Astrocyte (in vitro differentiated cells and primary cell): ENCODE measurements at regions not wholly inside any gene's neighbourhood (a gene's known extent, or its start where the extent isn't known, plus 50 kb on each side); places are given as distances from the start of the nearest gene placed in this dataset.

Source experiments
- DNase-seq: peaks from one replicate; pipeline ENCODE4 v3.0.0-alpha.2; 2010; ENCODE audit warnings: low read depth
- FAIRE-seq: peaks from 2 replicates; lab custom pipeline; 2011; peaks lifted over from hg19 to GRCh38; lab: Jason Lieb, UNC
- H2AFZ ChIP-seq: 2 replicates; pipeline ENCODE4 v1.6.0; 2012; ENCODE audit warnings: low read depth, low read length, inconsistent platforms
- H3K27ac ChIP-seq: 2 replicates; pipeline ENCODE4 v1.5.1; 2011; ENCODE audit warnings: low read depth, low read length, inconsistent platforms
- H3K27me3 ChIP-seq: 2 replicates; pipeline ENCODE4 v1.6.0; 2011; ENCODE audit warnings: low read length, inconsistent platforms; ENCODE audit not compliant: insufficient read depth
- H3K36me3 ChIP-seq: 2 replicates; pipeline ENCODE4 v1.5.1; 2011; ENCODE audit warnings: low read length, inconsistent platforms; ENCODE audit not compliant: insufficient read depth
- H3K4me1 ChIP-seq: 2 replicates; pipeline ENCODE4 v1.5.1; 2011; ENCODE audit warnings: low read length, inconsistent platforms; ENCODE audit not compliant: insufficient read depth
- H3K4me2 ChIP-seq: 2 replicates; pipeline ENCODE4 v1.6.0; 2012; ENCODE audit warnings: low read length, inconsistent platforms
- H3K4me3 ChIP-seq: 2 replicates; pipeline ENCODE4 v1.5.1; 2011; ENCODE audit warnings: low read depth, mild to moderate bottlenecking, low read length, inconsistent platforms; ENCODE audit not compliant: insufficient read depth
- H3K79me2 ChIP-seq: 2 replicates; pipeline ENCODE4 v1.6.0; 2012; ENCODE audit warnings: mild to moderate bottlenecking, low read length, inconsistent platforms; ENCODE audit not compliant: insufficient read depth
- H3K9ac ChIP-seq: 2 replicates; pipeline ENCODE4 v1.6.0; 2012; ENCODE audit warnings: mild to moderate bottlenecking, low read length, inconsistent platforms
- H3K9me3 ChIP-seq: 2 replicates; pipeline ENCODE4 v1.5.1; 2012; ENCODE audit warnings: low read depth, mild to moderate bottlenecking, low read length, inconsistent platforms; ENCODE audit not compliant: insufficient read depth
- H4K20me1 ChIP-seq: 2 replicates; pipeline ENCODE4 v1.6.0; 2012; ENCODE audit warnings: low read length, inconsistent platforms; ENCODE audit not compliant: insufficient read depth
- H3K27ac Mint-ChIP-seq: one replicate; pipeline ENCODE4 v1.8.0; 2021; ENCODE audit warnings: mild to moderate bottlenecking, mixed read lengths; ENCODE audit not compliant: unreplicated experiment
- H3K27me3 Mint-ChIP-seq: one replicate; pipeline ENCODE4 v1.8.0; 2021; ENCODE audit warnings: low read depth, mixed read lengths; ENCODE audit not compliant: unreplicated experiment
- H3K36me3 Mint-ChIP-seq: one replicate; pipeline ENCODE4 v1.8.0; 2021; ENCODE audit warnings: low read depth, mixed read lengths; ENCODE audit not compliant: unreplicated experiment
- H3K4me1 Mint-ChIP-seq: one replicate; pipeline ENCODE4 v1.8.0; 2021; ENCODE audit warnings: low read depth, mixed read lengths; ENCODE audit not compliant: unreplicated experiment
- H3K4me3 Mint-ChIP-seq: one replicate; pipeline ENCODE4 v1.8.0; 2021; ENCODE audit warnings: mild to moderate bottlenecking, moderate library complexity, mixed read lengths; ENCODE audit not compliant: unreplicated experiment
- H3K9me3 Mint-ChIP-seq: one replicate; pipeline ENCODE4 v1.8.0; 2021; ENCODE audit warnings: mild to moderate bottlenecking, mixed read lengths; ENCODE audit not compliant: unreplicated experiment
- CTCF ChIP-seq: IDR thresholded peaks from 2 replicates; pipeline ENCODE4 v1.5.1; 2011; ENCODE audit warnings: low read depth, mild to moderate bottlenecking, inconsistent platforms, low read length, moderate library complexity; ENCODE audit not compliant: insufficient read depth
- EZH2 ChIP-seq: IDR thresholded peaks from 2 replicates; pipeline ENCODE4 v1.6.1; 2012; ENCODE audit warnings: mild to moderate bottlenecking, low read length, inconsistent platforms; ENCODE audit not compliant: insufficient read depth

- H3K4me2 ChIP-seq = peak overlapping the region; percentile 35
- H3K79me2 ChIP-seq = no peaks in the 10 kb centered on the region
- H3K9ac ChIP-seq = no peak overlapping the region
- peaks cover 4% of the 10 kb centered on the region for H3K27me3 ChIP-seq
- H3K4me3 ChIP-seq = no peak overlapping the region
- Mint-ChIP-seq H3K4me1 (peaks cover 10% of the 10 kb centered on the region), H3K27ac (no peak overlapping the region), H3K4me3 (peak overlapping the region; percentile 35), H3K27me3 (peaks cover 39% of the 10 kb centered on the region), H3K36me3 (no peaks in the 10 kb centered on the region), H3K9me3 (peaks cover 9% of the 10 kb centered on the region)
- no peaks in the 10 kb centered on the region for H3K36me3 ChIP-seq
- peaks cover 6% of the 10 kb centered on the region for H3K9me3 ChIP-seq
- TF ChIP-seq CTCF = no peak
- TF ChIP-seq EZH2 = no peak
- H2AFZ ChIP-seq = no peak overlapping the region
- H3K27ac ChIP-seq = no peak overlapping the region
- H4K20me1 ChIP-seq = no peaks in the 10 kb centered on the region
- peaks cover 6% of the 10 kb centered on the region for H3K4me1 ChIP-seq
- FAIRE-seq = no peak
- no peak for DNase-seq
Measured at GRCh38 chr7:361680-362401, 71.9 kb downstream of the FOXL3 start.

GRCh38 chr7:362402-363096 is 72.6 kb downstream of the FOXL3 start:
- Histone ChIP-seq H3K27me3 (peaks cover 4% of the 10 kb centered on the region), H3K4me1 (peaks cover 6% of the 10 kb centered on the region), H3K36me3 (no peaks in the 10 kb centered on the region), H3K9ac (no peak overlapping the region), H3K4me2 (peak overlapping the region; percentile 35), H3K79me2 (no peaks in the 10 kb centered on the region), H2AFZ (no peak overlapping the region), H3K9me3 (peaks cover 6% of the 10 kb centered on the region), H4K20me1 (no peaks in the 10 kb centered on the region), H3K27ac (no peak overlapping the region), H3K4me3 (no peak overlapping the region)
- Mint-ChIP-seq H3K27me3 (peaks cover 36% of the 10 kb centered on the region), H3K36me3 (no peaks in the 10 kb centered on the region), H3K27ac (no peak overlapping the region), H3K4me1 (peaks cover 14% of the 10 kb centered on the region), H3K4me3 (no peak overlapping the region), H3K9me3 (peaks cover 9% of the 10 kb centered on the region)
- FAIRE-seq = no peak
- no peak for DNase-seq
- TF ChIP-seq EZH2 = no peak
- no peak for TF ChIP-seq CTCF

GRCh38 chr7:363626-364025 is 73.7 kb downstream of the FOXL3 start:
- Mint-ChIP-seq H3K27ac (no peak overlapping the region), H3K36me3 (no peaks in the 10 kb centered on the region), H3K9me3 (peaks cover 7% of the 10 kb centered on the region), H3K4me1 (peaks cover 14% of the 10 kb centered on the region), H3K4me3 (no peak overlapping the region), H3K27me3 (peaks cover 32% of the 10 kb centered on the region)
- H3K4me2 ChIP-seq = no peak overlapping the region
- no peaks in the 10 kb centered on the region for H3K36me3 ChIP-seq
- DNase-seq = no peak
- no peak overlapping the region for H3K9ac ChIP-seq
- H3K4me1 ChIP-seq = peaks cover 6% of the 10 kb centered on the region
- no peak overlapping the region for H3K27ac ChIP-seq
- H3K4me3 ChIP-seq = no peak overlapping the region
- H3K9me3 ChIP-seq = peaks cover 2% of the 10 kb centered on the region
- H3K27me3 ChIP-seq = peaks cover 4% of the 10 kb centered on the region
- H2AFZ ChIP-seq = no peak overlapping the region
- TF ChIP-seq EZH2 (no peak), CTCF (no peak)
- no peaks in the 10 kb centered on the region for H3K79me2 ChIP-seq
- no peaks in the 10 kb centered on the region for H4K20me1 ChIP-seq
- no peak for FAIRE-seq
